HG02571 (cell line): ENCODE measurements at regions not wholly inside any gene's neighbourhood (a gene's known extent, or its start where the extent isn't known, plus 50 kb on each side); places are given as distances from the start of the nearest gene placed in this dataset.

Source experiments
- ATAC-seq: cut with Tn5 transposase; IDR thresholded peaks from one replicate; pipeline ENCODE4 v1.9.1; 2021; ENCODE audit warnings: mild to moderate bottlenecking, moderate library complexity; ENCODE audit not compliant: unreplicated experiment

GRCh38 chr18:10032331-10033015 is 118.7 kb downstream of the VAPA start:
- ATAC-seq, result no peak

- no peak for ATAC-seq
These were observed 119.2 kb downstream of the VAPA start for GRCh38 chr18:10033016-10033399.

GRCh38 chr18:10035281-10035991 is 121.6 kb downstream of the VAPA start:
- no peak for ATAC-seq

GRCh38 chr18:10036479-10036878 is 122.7 kb downstream of the VAPA start:
- no peak for ATAC-seq

GRCh38 chr18:10037181-10037580 is 123.4 kb downstream of the VAPA start:
- ATAC-seq, result no peak

GRCh38 chr18:10038268-10038667 is 124.5 kb downstream of the VAPA start:
- ATAC-seq, result no peak

GRCh38 chr18:10040287-10041011 is 126.6 kb downstream of the VAPA start:
- no peak for ATAC-seq

GRCh38 chr18:10041180-10041579 is 127.4 kb downstream of the VAPA start:
- ATAC-seq, result no peak

GRCh38 chr18:10042492-10042891 is 128.7 kb downstream of the VAPA start:
- no peak for ATAC-seq

- no peak for ATAC-seq
These were observed 130.2 kb downstream of the VAPA start for GRCh38 chr18:10044054-10044453.

GRCh38 chr18:10045296-10045891 is 131.6 kb downstream of the VAPA start:
- no peak for ATAC-seq

GRCh38 chr18:10046178-10046807 is 132.5 kb downstream of the VAPA start:
- ATAC-seq, result no peak

GRCh38 chr18:10047237-10047636 is 133.4 kb downstream of the VAPA start:
- no peak for ATAC-seq

GRCh38 chr18:10049747-10050146 is 135.9 kb downstream of the VAPA start:
- ATAC-seq, result no peak

GRCh38 chr18:10050956-10051355 is 137.1 kb downstream of the VAPA start:
- no peak for ATAC-seq

GRCh38 chr18:10051877-10052631 is 138.2 kb downstream of the VAPA start:
- ATAC-seq, result no peak

GRCh38 chr18:10052871-10053270 is 139.1 kb downstream of the VAPA start:
- no peak for ATAC-seq

GRCh38 chr18:10053861-10054260 is 140.0 kb downstream of the VAPA start:
- no peak for ATAC-seq

- ATAC-seq, result no peak
These were observed 140.6 kb downstream of the VAPA start for GRCh38 chr18:10054366-10054765.

- ATAC-seq, result no peak
These were observed 141.4 kb downstream of the VAPA start for GRCh38 chr18:10055125-10055750.
